Upper lobe of right lung (tissue), 1 donor: ENCODE measurements at regions not wholly inside any gene's neighbourhood (a gene's known extent, or its start where the extent isn't known, plus 50 kb on each side); places are given as distances from the start of the nearest gene placed in this dataset.

Experiments used
- ATAC-seq: fragments of 200-7000 bp; cut with Tn5 transposase; one replicate; pipeline ENCODE4 v1.9.1; 2020; ENCODE audit warnings: mild to moderate bottlenecking, moderate library complexity
- DNase-seq: peaks from one replicate; pipeline ENCODE4 v3.0.0-alpha.2; 2020
- H3K27ac ChIP-seq: fragments of 200-600 bp; one replicate; pipeline ENCODE4 v1.8.0; 2022
- H3K27me3 ChIP-seq: fragments of 200-600 bp; one replicate; pipeline ENCODE4 v1.8.0; 2022; ENCODE audit warnings: mild to moderate bottlenecking
- H3K36me3 ChIP-seq: fragments of 200-600 bp; one replicate; pipeline ENCODE4 v1.8.0; 2022
- H3K4me1 ChIP-seq: fragments of 200-600 bp; one replicate; pipeline ENCODE4 v1.8.0; 2022
- H3K4me3 ChIP-seq: fragments of 200-600 bp; one replicate; pipeline ENCODE4 v1.8.0; 2022; ENCODE audit warnings: mild to moderate bottlenecking
- H3K9me3 ChIP-seq: fragments of 200-600 bp; one replicate; pipeline ENCODE4 v1.8.0; 2022
- CTCF ChIP-seq: fragments of 200-600 bp; IDR thresholded peaks from one replicate; pipeline ENCODE4 v1.8.0; 2022; ENCODE audit warnings: antibody characterized with exemption
- intact Hi-C: fragments of 100-400 bp; cut with DNase I; formaldehyde crosslinking; loops from one replicate; pipeline ENCODE4 v1.11.0; 2022
- donor health status: DM: no; HTN: yes; CAD: no; lungs with severe emphysema.

DNA sequence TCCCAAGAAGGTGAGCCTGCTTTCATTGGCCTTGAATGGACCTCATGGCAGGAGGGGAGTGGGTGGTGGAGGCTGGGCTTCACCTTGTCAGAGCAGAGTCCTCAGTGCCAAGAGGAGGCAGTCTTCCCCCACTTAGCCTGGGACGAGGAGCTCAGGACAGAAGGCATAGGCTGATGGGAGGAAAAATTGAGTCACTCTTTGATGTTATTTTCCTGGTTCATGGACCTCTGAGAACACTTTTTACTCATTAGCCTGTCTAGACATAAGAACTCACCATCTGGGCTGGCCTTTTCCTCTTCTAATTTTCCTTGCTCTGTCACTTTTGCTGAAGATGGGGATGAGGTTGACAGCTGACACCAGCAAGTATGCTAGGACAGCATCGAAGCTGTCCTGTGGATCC is 225.7 kb upstream of the TNP1 start:
- no peaks in the 10 kb centered on the region for H3K4me1 ChIP-seq
- intact Hi-C loops: no loop called here
- no peaks in the 10 kb centered on the region for H3K36me3 ChIP-seq
- no peak for TF ChIP-seq CTCF
- H3K4me3 ChIP-seq: no peak overlapping the region
- ATAC-seq: no peak
- H3K27me3 ChIP-seq: no peaks in the 10 kb centered on the region
- no peak overlapping the region for H3K27ac ChIP-seq
- no peaks in the 10 kb centered on the region for H3K9me3 ChIP-seq
- no peak for DNase-seq

GRCh38 chr2:217081799-217082198 is 221.9 kb upstream of the TNP1 start:
- H3K36me3 ChIP-seq: no peaks in the 10 kb centered on the region
- H3K9me3 ChIP-seq: no peaks in the 10 kb centered on the region
- intact Hi-C loops: no loop called here
- no peaks in the 10 kb centered on the region for H3K4me1 ChIP-seq
- ATAC-seq (no peak), DNase-seq (no peak)
- H3K4me3 ChIP-seq: no peak overlapping the region
- no peaks in the 10 kb centered on the region for H3K27me3 ChIP-seq
- TF ChIP-seq CTCF: no peak
- no peak overlapping the region for H3K27ac ChIP-seq

- intact Hi-C loops: no loop called here
- TF ChIP-seq CTCF: no peak
- ATAC-seq: no peak
- H3K4me1 ChIP-seq: no peaks in the 10 kb centered on the region
- H3K4me3 ChIP-seq: no peak overlapping the region
- H3K9me3 ChIP-seq: no peaks in the 10 kb centered on the region
- H3K27ac ChIP-seq: no peak overlapping the region
- DNase-seq: no peak
- no peaks in the 10 kb centered on the region for H3K36me3 ChIP-seq
- no peaks in the 10 kb centered on the region for H3K27me3 ChIP-seq
Observed at GRCh38 chr2:217079165-217079564, 219.3 kb upstream of the TNP1 start.

DNA sequence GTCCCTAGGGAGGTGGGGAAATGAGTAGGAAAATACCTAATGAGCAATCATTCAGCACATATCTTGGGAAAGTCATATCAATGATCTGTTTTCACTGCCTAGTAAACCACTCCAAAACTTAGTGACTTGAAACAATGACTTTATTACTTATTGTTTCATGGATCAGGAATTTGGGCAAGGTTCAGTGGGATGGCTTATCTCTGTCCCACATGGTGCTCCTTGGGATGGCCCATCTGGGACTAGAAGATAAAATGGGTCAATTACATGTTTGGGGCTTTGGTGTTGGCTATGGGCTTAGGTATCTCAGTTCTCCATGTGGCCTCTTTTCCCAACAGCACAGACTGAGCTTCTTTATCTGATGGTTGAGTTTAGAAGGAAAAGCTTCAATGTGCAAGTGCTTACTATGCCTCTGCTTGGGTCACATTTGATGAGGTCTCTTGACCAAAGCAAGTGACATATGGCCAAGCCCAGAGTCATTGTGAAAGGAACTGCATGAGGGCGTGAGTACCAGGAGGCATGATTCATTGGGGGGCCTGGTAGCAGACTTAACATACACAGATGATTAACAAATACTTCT is 218.1 kb upstream of the TNP1 start:
- DNase-seq (no peak), ATAC-seq (no peak)
- no peak overlapping the region for H3K4me3 ChIP-seq
- H3K36me3 ChIP-seq: no peaks in the 10 kb centered on the region
- TF ChIP-seq CTCF: no peak
- no peaks in the 10 kb centered on the region for H3K9me3 ChIP-seq
- intact Hi-C loops: no loop called here
- no peaks in the 10 kb centered on the region for H3K4me1 ChIP-seq
- H3K27me3 ChIP-seq: no peaks in the 10 kb centered on the region
- no peak overlapping the region for H3K27ac ChIP-seq

GRCh38 chr2:217076657-217077232 is 216.9 kb upstream of the TNP1 start:
- Histone ChIP-seq H3K27me3 (no peaks in the 10 kb centered on the region), H3K4me1 (no peaks in the 10 kb centered on the region), H3K4me3 (no peak overlapping the region), H3K27ac (no peak overlapping the region), H3K9me3 (no peaks in the 10 kb centered on the region), H3K36me3 (no peaks in the 10 kb centered on the region)
- no peak for ATAC-seq
- no peak for DNase-seq
- intact Hi-C loops: no loop called here
- no peak for TF ChIP-seq CTCF

DNA sequence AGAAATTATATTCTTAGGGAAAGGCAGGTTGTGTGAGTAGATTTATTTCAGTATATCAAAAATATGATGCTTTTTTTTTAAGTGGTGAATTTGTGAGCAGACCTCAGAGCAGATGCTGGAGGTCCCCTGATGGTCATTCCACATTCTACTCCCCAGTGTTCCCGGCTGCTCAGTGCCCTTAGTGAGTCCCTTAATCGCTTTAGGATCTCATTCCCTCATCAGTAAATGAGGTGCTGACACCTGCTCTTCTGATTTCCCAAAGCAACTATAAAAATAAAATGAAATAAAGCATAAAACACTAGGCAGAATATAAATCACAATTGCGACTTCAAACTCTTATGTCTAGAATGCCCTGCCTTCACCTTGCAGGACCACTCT is 216.2 kb upstream of the TNP1 start:
- H3K36me3 ChIP-seq: no peaks in the 10 kb centered on the region
- H3K4me3 ChIP-seq: no peak overlapping the region
- TF ChIP-seq CTCF: no peak
- no peaks in the 10 kb centered on the region for H3K27me3 ChIP-seq
- no peaks in the 10 kb centered on the region for H3K4me1 ChIP-seq
- no peak overlapping the region for H3K27ac ChIP-seq
- ATAC-seq (no peak), DNase-seq (no peak)
- H3K9me3 ChIP-seq: no peaks in the 10 kb centered on the region
- intact Hi-C loops: no loop called here
